ENCODE measurements at regions not wholly inside any gene's neighbourhood (a gene's known extent, or its start where the extent isn't known, plus 50 kb on each side); places are given as distances from the start of the nearest gene placed in this dataset.

- no peak for DNase-seq (ENCODE audit: low read depth in 2 of 2)
These were observed 50.7 kb upstream of the GPR157 start for GRCh38 chr1:9179463-9180110.

GRCh38 chr1:9180111-9180819 lies 51.4 kb upstream of the GPR157 start:
- no peak for DNase-seq (ENCODE audit: low read depth in 2 of 2)

GRCh38 chr1:9181176-9181906 lies 52.4 kb upstream of the GPR157 start:
- peak; percentile 36 to 51 for DNase-seq (ENCODE audit: low read depth in 2 of 2)

GRCh38 chr1:9181990-9182783 lies 52.4 kb upstream of the H6PD start:
- DNase-seq (ENCODE audit: low read depth in 2 of 2) = no peak

GRCh38 chr1:9182784-9183257 lies 51.8 kb upstream of the H6PD start:
- DNase-seq (ENCODE audit: low read depth in 2 of 2) = no peak

- no peak for DNase-seq (ENCODE audit: low read depth in 2 of 2)
These were observed 51.1 kb upstream of the H6PD start for GRCh38 chr1:9183441-9183840.

GRCh38 chr1:9183898-9184297 lies 50.7 kb upstream of the H6PD start:
- no peak for DNase-seq (ENCODE audit: low read depth in 2 of 2)

GRCh38 chr1:9184749-9185148 lies 49.8 kb upstream of the H6PD start:
- DNase-seq (ENCODE audit: low read depth in 2 of 2) = no peak

Measured in stimulated activated CD8-positive, alpha-beta memory T cell treated with anti-CD3 and anti-CD28 coated beads, Interleukin-7, amount 100 ng/mL, for 1 hour (primary cell).